IgD-negative memory B cell (primary cell): ENCODE measurements at regions not wholly inside any gene's neighbourhood (a gene's known extent, or its start where the extent isn't known, plus 50 kb on each side); places are given as distances from the start of the nearest gene placed in this dataset.
A peak's percentile ranks its signal among the peaks of the same experiment; 100 is the strongest.

ENCODE experiments used
- H3K27ac Mint-ChIP-seq, 3 donors: one replicate each; pipeline ENCODE4 v1.8.0; 2020 to 2022; ENCODE audit warnings: mild to moderate bottlenecking in 3 of 3, mixed read lengths in 3 of 3, moderate library complexity in 1 of 3
- H3K27me3 Mint-ChIP-seq: one replicate; pipeline ENCODE4 v1.8.0; 2021; ENCODE audit warnings: mixed read lengths
- H3K36me3 Mint-ChIP-seq: one replicate; pipeline ENCODE4 v1.8.0; 2020; ENCODE audit warnings: mild to moderate bottlenecking, mixed read lengths
- H3K4me1 Mint-ChIP-seq, 3 donors: one replicate each; pipeline ENCODE4 v1.8.0; 2020 to 2022; ENCODE audit warnings: mixed read lengths in 3 of 3, mild to moderate bottlenecking in 1 of 3
- H3K4me3 Mint-ChIP-seq, 4 donors: one replicate each; pipeline ENCODE4 v1.8.0; 2020 to 2022; ENCODE audit warnings: mild to moderate bottlenecking in 4 of 4, mixed read lengths in 4 of 4, moderate library complexity in 3 of 4
- H3K9me3 Mint-ChIP-seq, 3 donors: one replicate each; pipeline ENCODE4 v1.8.0; 2020 to 2021; ENCODE audit warnings: mixed read lengths in 3 of 3, mild to moderate bottlenecking in 1 of 3

DNA sequence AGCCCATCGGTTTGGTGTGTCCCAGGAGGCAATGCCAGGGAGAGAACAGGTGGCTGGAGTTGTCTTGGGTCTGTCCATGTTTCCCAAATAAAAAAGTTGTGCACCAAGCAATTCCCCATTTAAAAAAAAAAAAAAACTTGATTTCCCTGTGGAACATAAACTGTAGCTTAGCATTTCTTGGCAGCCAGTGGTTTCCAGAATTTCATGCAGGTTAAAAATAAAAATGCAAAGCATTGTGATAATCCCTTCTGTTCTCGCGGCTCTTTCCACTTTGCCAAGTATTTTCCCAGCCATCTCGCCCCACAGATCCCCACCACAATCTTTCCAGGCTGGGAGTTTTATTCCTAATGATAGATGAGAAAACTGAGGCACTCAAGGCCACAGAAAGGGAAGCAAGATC lies 51.4 kb upstream of the MSX1 start:
- H3K27me3 Mint-ChIP-seq: peaks cover 12% of the 10 kb centered on the region
- no peak overlapping the region for H3K27ac Mint-ChIP-seq
- H3K4me3 Mint-ChIP-seq: no peak overlapping the region
- peaks cover 0 to 17% (median 12%) of the 10 kb centered on the region in 3 donors for H3K9me3 Mint-ChIP-seq
- H3K36me3 Mint-ChIP-seq: no peaks in the 10 kb centered on the region
- no peaks in the 10 kb centered on the region for H3K4me1 Mint-ChIP-seq

DNA sequence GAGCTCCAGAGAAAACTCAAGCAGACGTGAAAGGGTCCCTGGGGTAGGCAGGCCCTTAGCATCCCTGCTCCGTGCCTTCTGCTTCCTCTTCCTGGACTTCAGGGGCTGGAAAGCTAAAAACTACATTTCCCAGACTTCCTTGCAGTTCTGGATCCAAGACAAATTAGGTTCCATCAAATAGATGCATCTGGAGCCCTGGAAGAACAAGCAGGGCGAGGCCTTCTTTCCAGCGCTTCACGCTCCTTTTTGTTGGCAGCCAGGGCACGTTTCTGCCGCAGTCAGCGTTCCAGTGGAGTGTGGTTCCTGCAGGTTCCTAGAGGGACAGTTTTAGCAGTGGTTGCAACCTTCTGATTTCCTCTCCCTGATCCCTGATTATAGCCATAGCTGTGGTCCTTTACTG lies 53.6 kb upstream of the MSX1 start:
- peaks cover 5% of the 10 kb centered on the region for H3K27me3 Mint-ChIP-seq
- H3K9me3 Mint-ChIP-seq: peaks cover 3 to 18% (median 8%) of the 10 kb centered on the region in 3 donors
- no peak overlapping the region for H3K27ac Mint-ChIP-seq
- H3K4me1 Mint-ChIP-seq: no peaks in the 10 kb centered on the region
- H3K36me3 Mint-ChIP-seq: no peaks in the 10 kb centered on the region
- no peak overlapping the region for H3K4me3 Mint-ChIP-seq

DNA sequence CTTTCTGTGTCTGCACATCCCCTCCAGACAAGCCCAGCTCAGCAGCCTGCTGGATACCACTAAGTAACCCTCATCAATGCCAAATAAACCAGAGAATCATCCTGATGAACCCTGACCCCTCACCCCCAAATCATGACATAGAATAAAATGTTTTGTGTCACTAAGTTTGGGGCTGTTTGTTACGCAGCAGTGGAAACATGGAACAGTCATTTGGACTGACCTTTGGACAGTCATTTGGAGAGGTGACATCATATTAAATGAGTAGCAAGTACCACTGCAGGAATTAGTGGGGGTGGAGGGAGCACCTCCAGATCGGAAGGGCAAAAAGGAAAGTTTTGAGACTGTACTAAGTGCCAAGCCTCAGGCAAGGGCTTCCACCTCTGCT lies 55.6 kb upstream of the MSX1 start:
- no peaks in the 10 kb centered on the region for H3K4me1 Mint-ChIP-seq
- H3K27ac Mint-ChIP-seq: no peak overlapping the region
- H3K27me3 Mint-ChIP-seq: peaks cover 1% of the 10 kb centered on the region
- H3K36me3 Mint-ChIP-seq: no peaks in the 10 kb centered on the region
- no peak overlapping the region for H3K4me3 Mint-ChIP-seq
- H3K9me3 Mint-ChIP-seq: peaks cover 3 to 20% (median 3%) of the 10 kb centered on the region in 3 donors

DNA sequence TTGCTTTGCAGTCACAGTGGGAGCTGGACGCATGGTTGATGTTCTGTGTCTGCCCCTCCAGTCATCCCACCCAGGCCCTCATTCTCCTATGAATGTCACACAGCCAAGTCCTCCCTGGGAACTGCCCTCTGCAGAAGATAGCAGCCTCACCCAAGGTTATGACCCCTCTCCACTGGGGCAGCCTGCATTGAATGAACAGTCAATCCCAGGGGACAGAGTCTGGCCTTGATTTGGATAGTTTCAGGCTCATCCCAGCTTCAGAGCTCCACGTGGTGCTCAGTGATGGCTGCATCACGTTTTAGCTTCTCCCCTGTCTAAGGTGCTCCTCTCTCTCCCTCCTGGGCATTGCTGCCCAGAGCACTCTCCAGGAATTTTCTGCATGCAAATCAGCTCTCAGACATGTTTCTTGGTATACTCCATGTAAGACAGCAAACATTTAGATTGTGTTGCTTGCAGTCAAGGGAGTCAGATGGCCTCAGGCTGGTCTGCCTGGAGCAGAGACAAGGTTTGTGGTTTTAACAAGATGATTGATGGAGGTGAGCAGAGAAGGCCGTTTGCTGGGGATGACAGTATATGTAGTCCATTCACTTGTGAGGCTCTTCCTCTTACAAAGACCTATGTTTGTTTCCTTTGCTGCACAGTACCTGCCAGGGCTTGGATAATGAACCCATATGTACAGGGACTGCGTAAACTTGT lies 56.1 kb upstream of the MSX1 start:
- no peak overlapping the region for H3K4me3 Mint-ChIP-seq
- H3K27ac Mint-ChIP-seq: no peak overlapping the region
- H3K36me3 Mint-ChIP-seq: no peaks in the 10 kb centered on the region
- H3K9me3 Mint-ChIP-seq: peaks cover 3 to 18% (median 3%) of the 10 kb centered on the region in 3 donors
- peaks cover 1% of the 10 kb centered on the region for H3K27me3 Mint-ChIP-seq
- H3K4me1 Mint-ChIP-seq: no peaks in the 10 kb centered on the region

- Mint-ChIP-seq H3K27ac (no peak overlapping the region), H3K9me3 (peaks cover 3 to 20% (median 5%) of the 10 kb centered on the region in 3 donors), H3K4me3 (no peak overlapping the region), H3K4me1 (peaks cover 0 to 2% (median 0%) of the 10 kb centered on the region in 3 donors), H3K27me3 (peaks cover 2% of the 10 kb centered on the region), H3K36me3 (no peaks in the 10 kb centered on the region)
These were observed 58.6 kb upstream of the MSX1 start for GRCh38 chr4:4800646-4801408.

DNA sequence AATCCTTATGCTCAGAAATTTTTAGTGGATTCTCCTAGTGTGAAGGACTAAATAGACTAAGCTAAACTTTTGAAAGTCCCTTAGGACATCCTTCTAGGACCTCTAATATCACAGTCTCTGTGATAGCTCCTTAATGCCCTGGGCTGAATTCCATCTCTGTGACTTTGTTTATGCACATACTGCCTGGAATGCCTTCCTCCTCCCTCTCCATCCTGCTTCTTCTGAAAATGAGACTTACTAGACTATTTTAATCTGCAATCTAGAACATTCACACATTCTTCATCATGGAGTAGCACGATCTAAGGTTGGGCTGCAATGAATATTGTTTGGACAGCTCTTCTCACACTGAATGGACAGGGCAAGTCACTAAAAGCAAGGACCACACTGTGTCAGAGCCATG lies 65.0 kb upstream of the MSX1 start:
- Mint-ChIP-seq H3K4me3 (peak overlapping the region in 1 of 4 donors; percentile 41), H3K4me1 (peaks cover 0 to 2% (median 0%) of the 10 kb centered on the region in 3 donors), H3K27me3 (peaks cover 1% of the 10 kb centered on the region), H3K27ac (no peak overlapping the region), H3K9me3 (peaks cover 2 to 10% (median 7%) of the 10 kb centered on the region in 3 donors), H3K36me3 (peaks cover 2% of the 10 kb centered on the region)

DNA sequence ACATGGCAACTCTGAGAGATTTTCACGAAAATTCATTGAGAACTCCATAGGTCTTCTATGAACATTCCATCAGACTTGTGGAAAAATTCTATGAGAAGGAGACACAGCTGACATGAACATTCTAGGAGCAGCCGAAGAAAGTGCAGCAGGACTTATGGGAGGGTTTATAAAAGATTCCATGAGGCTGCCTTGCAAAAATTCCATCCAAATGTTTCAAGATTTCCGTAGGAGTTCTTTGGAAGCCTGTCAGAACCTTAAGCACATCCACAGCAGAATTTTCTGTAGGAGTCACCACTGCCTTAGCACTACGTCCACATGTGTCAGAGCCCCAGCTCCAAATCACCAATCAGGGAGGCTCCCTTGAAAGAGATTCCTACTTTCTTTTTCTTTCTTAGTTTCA lies 67.0 kb upstream of the MSX1 start:
- H3K4me3 Mint-ChIP-seq: no peak overlapping the region
- peaks cover 6 to 22% (median 14%) of the 10 kb centered on the region in 3 donors for H3K9me3 Mint-ChIP-seq
- no peaks in the 10 kb centered on the region for H3K4me1 Mint-ChIP-seq
- H3K36me3 Mint-ChIP-seq: peaks cover 6% of the 10 kb centered on the region
- H3K27me3 Mint-ChIP-seq: peaks cover under 1% of the 10 kb centered on the region
- no peak overlapping the region for H3K27ac Mint-ChIP-seq

DNA sequence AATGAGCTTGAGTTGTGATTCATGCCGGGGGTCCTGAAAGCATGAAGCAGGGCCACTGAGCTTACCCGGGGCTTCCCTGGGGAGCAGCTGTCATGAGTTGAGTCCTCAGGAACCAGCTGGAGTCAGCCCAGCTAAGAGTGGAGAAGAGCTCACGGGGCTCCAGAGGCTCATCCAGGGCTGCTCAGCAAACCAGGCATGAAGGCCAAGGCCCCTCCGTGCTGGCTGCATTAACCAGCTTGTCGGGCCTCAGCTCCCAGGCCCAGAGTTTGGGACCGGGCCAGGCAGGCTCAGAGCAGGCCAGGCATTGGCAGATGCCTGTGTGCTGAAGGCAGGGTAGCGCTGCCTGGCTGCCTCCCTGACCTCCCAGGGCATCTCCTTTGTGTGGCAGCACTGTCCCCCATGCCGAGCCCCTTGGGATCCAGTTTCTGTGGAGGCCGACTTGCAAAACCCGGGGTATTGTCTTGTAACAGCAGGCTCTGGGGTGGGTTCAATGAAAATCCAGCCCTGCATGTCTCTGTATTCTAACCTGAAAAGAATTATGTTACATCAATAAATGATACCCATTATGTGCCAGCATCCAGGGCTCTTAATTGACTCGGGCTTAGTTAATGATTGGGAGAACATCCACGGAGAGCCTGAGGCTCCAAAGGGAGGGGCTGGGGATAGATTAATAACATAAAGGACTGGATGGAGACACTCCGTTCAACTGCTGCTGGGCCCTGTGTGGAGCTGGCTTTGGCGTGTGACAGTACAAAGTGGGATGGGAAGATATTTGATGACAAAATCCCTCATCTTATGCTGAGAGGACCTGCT lies 68.0 kb upstream of the MSX1 start:
- Mint-ChIP-seq H3K4me3 (no peak overlapping the region), H3K27me3 (no peaks in the 10 kb centered on the region), H3K36me3 (peaks cover 6% of the 10 kb centered on the region), H3K4me1 (no peaks in the 10 kb centered on the region), H3K27ac (no peak overlapping the region), H3K9me3 (peaks cover 5 to 23% (median 15%) of the 10 kb centered on the region in 3 donors)

DNA sequence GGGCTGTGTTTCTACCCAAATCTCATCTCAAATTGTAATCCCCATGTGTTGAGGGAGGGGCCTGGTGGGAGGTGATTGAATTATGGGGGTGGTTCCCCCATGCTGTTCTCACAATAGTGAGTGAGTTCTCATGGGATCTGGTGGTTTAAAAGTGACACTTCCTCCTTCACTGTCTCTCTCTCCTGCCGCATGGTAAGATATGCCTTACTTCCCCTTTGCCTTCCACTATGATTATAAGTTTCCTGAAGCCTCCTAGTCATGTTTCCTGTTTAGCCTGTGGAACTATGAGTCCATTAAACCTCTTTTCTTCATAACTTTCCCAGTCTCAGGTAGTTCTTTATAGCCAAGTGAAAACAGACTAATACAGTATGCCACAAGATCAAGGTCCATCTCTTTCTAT lies 70.0 kb upstream of the MSX1 start:
- no peaks in the 10 kb centered on the region for H3K27me3 Mint-ChIP-seq
- peaks cover 4 to 23% (median 19%) of the 10 kb centered on the region in 3 donors for H3K9me3 Mint-ChIP-seq
- peaks cover 0 to 1% (median 0%) of the 10 kb centered on the region in 3 donors for H3K4me1 Mint-ChIP-seq
- no peak overlapping the region for H3K27ac Mint-ChIP-seq
- H3K36me3 Mint-ChIP-seq: peaks cover 6% of the 10 kb centered on the region
- peak overlapping the region in 2 of 4 donors; percentile 12 to 25 for H3K4me3 Mint-ChIP-seq

DNA sequence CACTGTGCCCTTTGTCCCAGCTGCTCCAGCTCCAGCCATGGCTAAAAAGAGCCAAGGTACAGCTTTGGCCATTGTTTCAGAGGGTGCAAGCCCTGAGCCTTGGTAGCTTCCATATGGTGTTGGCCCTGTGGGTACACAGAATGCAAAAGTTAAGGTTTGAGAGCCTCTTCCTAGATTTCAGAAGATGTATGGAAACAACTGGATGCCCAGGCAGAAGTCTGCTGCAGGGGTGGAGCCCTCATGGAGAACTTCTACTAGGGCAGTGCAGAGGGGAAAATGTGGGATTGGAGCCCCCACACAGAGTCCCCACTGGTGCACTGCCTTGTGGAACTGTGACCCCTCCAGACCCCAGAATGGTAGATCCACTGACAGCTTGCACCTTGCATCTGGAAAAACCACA lies 70.9 kb upstream of the MSX1 start:
- Mint-ChIP-seq H3K27me3 (no peaks in the 10 kb centered on the region), H3K4me3 (no peak overlapping the region), H3K4me1 (peaks cover 0 to 1% (median 0%) of the 10 kb centered on the region in 3 donors), H3K27ac (no peak overlapping the region), H3K9me3 (peaks cover 4 to 23% (median 19%) of the 10 kb centered on the region in 3 donors), H3K36me3 (peaks cover 6% of the 10 kb centered on the region)

- H3K27ac Mint-ChIP-seq: no peak overlapping the region
- H3K4me1 Mint-ChIP-seq: peaks cover 0 to 1% (median 0%) of the 10 kb centered on the region in 3 donors
- H3K36me3 Mint-ChIP-seq: peaks cover 5% of the 10 kb centered on the region
- peaks cover 4 to 23% (median 21%) of the 10 kb centered on the region in 3 donors for H3K9me3 Mint-ChIP-seq
- H3K27me3 Mint-ChIP-seq: no peaks in the 10 kb centered on the region
- H3K4me3 Mint-ChIP-seq: peak overlapping the region in 1 of 4 donors; percentile 15
These were observed 72.0 kb upstream of the MSX1 start for GRCh38 chr4:4787421-4787820.

DNA sequence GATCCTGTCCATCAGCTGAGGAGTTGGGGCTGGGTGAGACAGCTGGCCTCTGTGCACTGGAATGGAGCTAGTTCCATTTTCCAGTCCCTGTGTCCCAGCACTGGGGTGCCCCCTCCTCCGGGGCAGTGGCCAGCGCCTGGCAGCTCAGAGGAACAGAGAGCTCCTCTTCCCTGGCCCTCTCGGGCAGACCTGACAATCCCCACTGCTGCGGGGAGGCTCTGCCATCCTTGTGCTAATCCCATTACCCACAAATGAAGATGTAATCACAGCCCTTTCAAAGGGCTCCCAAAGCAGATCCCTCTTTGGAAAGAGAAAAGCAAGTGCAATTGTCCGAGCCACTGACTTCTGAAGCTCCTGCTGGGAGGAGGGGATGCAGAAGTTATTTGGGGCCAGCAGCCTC lies 75.1 kb upstream of the MSX1 start:
- H3K27ac Mint-ChIP-seq: no peak overlapping the region
- peaks cover 6 to 17% (median 15%) of the 10 kb centered on the region in 3 donors for H3K9me3 Mint-ChIP-seq
- peaks cover 0 to 1% (median 0%) of the 10 kb centered on the region in 3 donors for H3K4me1 Mint-ChIP-seq
- peaks cover 2% of the 10 kb centered on the region for H3K27me3 Mint-ChIP-seq
- H3K36me3 Mint-ChIP-seq: peaks cover 4% of the 10 kb centered on the region
- no peak overlapping the region for H3K4me3 Mint-ChIP-seq

DNA sequence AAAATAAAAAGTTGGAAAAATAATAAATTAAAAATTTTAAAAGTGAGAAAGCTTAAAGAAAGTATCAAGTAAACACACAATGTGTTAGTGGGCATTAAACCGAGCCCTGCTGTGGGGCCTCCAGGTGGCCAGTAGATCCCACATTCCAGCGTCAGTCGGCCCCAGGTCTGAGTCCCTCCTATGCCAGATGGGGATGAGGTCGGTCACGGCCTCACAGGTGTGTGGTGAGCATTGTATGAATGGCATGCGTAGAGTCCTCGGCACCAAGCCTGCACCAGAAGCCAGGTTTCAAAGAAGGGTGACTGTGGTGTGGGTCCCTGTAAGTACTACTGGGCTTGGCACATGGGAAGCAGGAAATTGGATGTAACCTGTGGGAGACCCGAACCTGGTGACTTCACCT lies 75.6 kb upstream of the MSX1 start:
- Mint-ChIP-seq H3K4me1 (peaks cover 0 to 1% (median 0%) of the 10 kb centered on the region in 3 donors), H3K9me3 (peaks cover 6 to 15% (median 10%) of the 10 kb centered on the region in 3 donors), H3K27ac (peak overlapping the region in 1 of 3 donors; percentile 67), H3K36me3 (no peaks in the 10 kb centered on the region), H3K27me3 (peaks cover 2% of the 10 kb centered on the region), H3K4me3 (no peak overlapping the region)

- Mint-ChIP-seq H3K4me1 (peaks cover 0 to 1% (median 0%) of the 10 kb centered on the region in 3 donors), H3K27me3 (peaks cover 2% of the 10 kb centered on the region), H3K27ac (no peak overlapping the region), H3K36me3 (no peaks in the 10 kb centered on the region), H3K9me3 (peaks cover 5 to 15% (median 6%) of the 10 kb centered on the region in 3 donors), H3K4me3 (no peak overlapping the region)
These were observed 76.5 kb upstream of the MSX1 start for GRCh38 chr4:4782969-4783368.
